ENCODE measurements at regions not wholly inside any gene's neighbourhood (a gene's known extent, or its start where the extent isn't known, plus 50 kb on each side); places are given as distances from the start of the nearest gene placed in this dataset.

DNA sequence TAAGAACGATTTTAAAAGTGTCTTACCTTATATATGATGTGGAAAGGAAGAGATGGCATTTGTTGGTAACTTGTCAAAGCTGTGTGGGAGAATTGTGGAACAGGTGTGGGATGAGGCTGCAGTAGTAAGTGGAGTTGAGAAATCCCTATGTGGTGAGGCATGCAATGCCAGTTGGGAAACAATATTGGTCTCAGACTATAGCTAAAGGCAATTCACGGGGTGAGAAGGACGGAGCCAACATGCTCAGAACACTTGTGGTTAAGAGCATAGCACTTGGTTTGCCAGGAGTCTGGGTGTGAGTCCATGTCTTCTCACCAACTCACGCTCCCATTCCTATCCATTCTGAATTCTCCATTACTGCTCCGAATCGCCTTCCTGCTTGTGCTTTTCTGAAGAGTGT, 615.6 kb upstream of the ADAMTS9 start:
- TF ChIP-seq POLR2A (IDR thresholded peaks at IDR 0.05; ENCODE audit: low read length) (no peak), GATA1 (IDR thresholded peaks at IDR 0.05; ENCODE audit: low read depth, low read length) (no peak)
